ENCODE measurements at regions not wholly inside any gene's neighbourhood (a gene's known extent, or its start where the extent isn't known, plus 50 kb on each side); places are given as distances from the start of the nearest gene placed in this dataset.

GRCh38 chr4:41472081-41472480, 65.9 kb upstream of the LIMCH1 start:
- Mint-ChIP-seq H3K9me3 (no peaks in the 10 kb centered on the region), H3K4me1 (peaks cover 22% of the 10 kb centered on the region), H3K27ac (no peak overlapping the region), H3K36me3 (ENCODE audit: low read depth) (no peaks in the 10 kb centered on the region), H3K4me3 (no peak overlapping the region), H3K27me3 (ENCODE audit: low read depth) (peaks cover 4% of the 10 kb centered on the region)
- no peak for TF ChIP-seq CTCF (IDR thresholded peaks at IDR 0.05; ENCODE audit: unreplicated experiment in 3 of 3)

- Mint-ChIP-seq H3K4me3 (no peak overlapping the region), H3K27ac (no peak overlapping the region), H3K4me1 (peaks cover 22% of the 10 kb centered on the region), H3K36me3 (ENCODE audit: low read depth) (no peaks in the 10 kb centered on the region), H3K9me3 (no peaks in the 10 kb centered on the region), H3K27me3 (ENCODE audit: low read depth) (no peaks in the 10 kb centered on the region)
- TF ChIP-seq CTCF (IDR thresholded peaks at IDR 0.05; ENCODE audit: unreplicated experiment in 3 of 3) = no peak
Observed at GRCh38 chr4:41473176-41473575, 64.8 kb upstream of the LIMCH1 start.

- Mint-ChIP-seq H3K27ac (no peak overlapping the region), H3K4me1 (peaks cover 15% of the 10 kb centered on the region), H3K27me3 (ENCODE audit: low read depth) (no peaks in the 10 kb centered on the region), H3K4me3 (no peak overlapping the region), H3K36me3 (ENCODE audit: low read depth) (no peaks in the 10 kb centered on the region), H3K9me3 (no peaks in the 10 kb centered on the region)
- TF ChIP-seq CTCF (IDR thresholded peaks at IDR 0.05; ENCODE audit: unreplicated experiment in 3 of 3) = no peak
Observed at GRCh38 chr4:41475402-41475801, 62.6 kb upstream of the LIMCH1 start.

- no peaks in the 10 kb centered on the region for H3K27me3 Mint-ChIP-seq (ENCODE audit: low read depth)
- no peak for TF ChIP-seq CTCF (IDR thresholded peaks at IDR 0.05; ENCODE audit: unreplicated experiment in 3 of 3)
Observed at GRCh38 chr4:41476310-41476885, 61.6 kb upstream of the LIMCH1 start.

GRCh38 chr4:41477181-41477905, 60.6 kb upstream of the LIMCH1 start:
- Mint-ChIP-seq H3K4me3 (no peak overlapping the region), H3K27me3 (ENCODE audit: low read depth) (no peaks in the 10 kb centered on the region), H3K36me3 (ENCODE audit: low read depth) (no peaks in the 10 kb centered on the region), H3K27ac (no peak overlapping the region), H3K9me3 (no peaks in the 10 kb centered on the region), H3K4me1 (peaks cover 4% of the 10 kb centered on the region)
- TF ChIP-seq CTCF (IDR thresholded peaks at IDR 0.05; ENCODE audit: unreplicated experiment in 3 of 3) = no peak

More at GRCh38 chr4:41476310-41476885, 61.6 kb upstream of the LIMCH1 start:
- H3K4me1 Mint-ChIP-seq = peaks cover 10% of the 10 kb centered on the region
- H3K9me3 Mint-ChIP-seq = no peaks in the 10 kb centered on the region
- H3K4me3 Mint-ChIP-seq = no peak overlapping the region
- no peak overlapping the region for H3K27ac Mint-ChIP-seq
- no peaks in the 10 kb centered on the region for H3K36me3 Mint-ChIP-seq (ENCODE audit: low read depth)

- Mint-ChIP-seq H3K36me3 (ENCODE audit: low read depth) (no peaks in the 10 kb centered on the region), H3K27ac (no peak overlapping the region), H3K4me1 (peaks cover 4% of the 10 kb centered on the region), H3K9me3 (no peaks in the 10 kb centered on the region), H3K27me3 (ENCODE audit: low read depth) (no peaks in the 10 kb centered on the region), H3K4me3 (no peak overlapping the region)
- no peak for TF ChIP-seq CTCF (IDR thresholded peaks at IDR 0.05; ENCODE audit: unreplicated experiment in 3 of 3)
Observed at GRCh38 chr4:41478518-41478917, 59.4 kb upstream of the LIMCH1 start.
